Limb (tissue), 2 donors: ENCODE measurements at regions not wholly inside any gene's neighbourhood (a gene's known extent, or its start where the extent isn't known, plus 50 kb on each side); places are given as distances from the start of the nearest gene placed in this dataset.

Experiments
- DNase-seq, 2 donors: peaks; one replicate each; pipeline ENCODE4 v3.0.0-alpha.2; 2016; ENCODE audit errors: extremely low spot score in 2 of 2

DNA sequence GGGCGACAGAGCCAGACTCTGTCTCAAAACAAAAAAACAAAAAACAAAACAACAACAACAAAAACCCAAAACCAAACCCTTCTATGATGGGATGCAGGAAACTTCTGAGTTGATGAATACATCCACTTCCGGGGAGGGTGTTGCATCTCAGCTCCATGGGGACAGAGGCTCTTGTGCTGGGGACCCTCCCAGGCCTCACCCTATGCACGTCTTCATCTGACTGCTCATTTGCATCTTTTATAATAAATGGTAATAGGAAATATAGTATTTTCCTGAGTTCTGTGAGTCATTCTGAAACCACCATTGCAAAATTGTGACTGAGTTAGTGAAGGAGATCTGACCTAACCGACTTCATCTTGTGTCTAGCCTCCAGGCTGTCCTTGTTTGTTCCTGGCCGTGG lies 109.5 kb upstream of the SLC28A3 start:
- DNase-seq, result no peak

DNA sequence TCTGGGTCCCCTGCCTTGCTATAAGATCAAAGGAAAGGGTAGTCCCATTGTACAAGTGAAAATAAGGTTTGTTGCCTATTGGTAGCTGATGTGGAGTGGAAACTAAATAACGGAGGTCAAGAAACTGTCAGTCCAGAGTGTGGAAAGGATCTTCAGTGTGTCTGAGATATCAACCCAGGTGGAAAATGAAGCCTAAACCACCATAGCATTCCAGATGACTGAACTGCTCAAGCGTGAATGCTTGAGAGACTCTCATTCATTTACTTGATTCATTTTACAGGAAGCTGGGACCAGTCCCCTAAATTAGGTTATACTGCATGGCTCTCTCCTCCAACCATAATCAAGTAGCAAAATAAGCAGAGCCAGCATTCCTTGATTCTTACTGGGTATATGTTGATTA lies 116.0 kb upstream of the SLC28A3 start:
- DNase-seq, result no peak

DNA sequence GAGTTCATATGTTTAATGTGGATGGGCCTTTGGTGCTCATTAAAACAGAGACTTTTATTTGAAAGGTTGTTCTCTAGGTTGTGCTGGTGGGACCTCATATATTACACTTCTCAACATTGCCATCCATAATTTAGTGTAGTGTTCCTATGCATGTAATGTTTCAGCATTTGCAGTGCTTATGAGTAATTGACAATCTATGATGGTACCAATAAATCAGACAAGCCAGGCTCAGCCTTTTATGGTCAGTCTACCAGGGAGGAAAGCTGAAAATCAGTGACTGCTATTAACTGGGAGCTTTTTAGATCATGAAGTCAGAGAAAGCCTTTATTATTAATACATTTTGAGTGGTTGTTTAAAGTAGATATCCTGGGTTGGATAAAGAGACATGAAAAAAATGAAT lies 120.1 kb upstream of the SLC28A3 start:
- no peak for DNase-seq

DNA sequence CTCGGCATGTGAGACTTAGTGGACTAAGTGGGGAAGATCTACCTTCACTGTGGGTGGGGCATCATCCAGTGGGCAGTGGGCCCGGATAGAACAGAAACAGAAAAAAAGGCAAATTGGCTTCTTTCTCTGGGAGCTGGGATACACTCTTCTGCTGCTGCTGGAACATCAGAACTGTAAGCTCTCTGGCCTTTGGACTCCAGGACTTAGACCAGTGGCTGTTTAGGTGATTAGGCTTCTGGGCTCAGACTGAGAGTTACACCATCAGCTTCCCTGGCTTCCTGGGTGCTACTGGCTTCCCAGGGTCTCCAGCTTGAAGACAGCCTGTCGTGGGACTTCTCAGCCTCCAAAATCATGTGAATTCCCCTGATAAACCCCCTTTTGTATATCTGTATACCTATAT lies 122.7 kb upstream of the SLC28A3 start:
- no peak for DNase-seq

DNA sequence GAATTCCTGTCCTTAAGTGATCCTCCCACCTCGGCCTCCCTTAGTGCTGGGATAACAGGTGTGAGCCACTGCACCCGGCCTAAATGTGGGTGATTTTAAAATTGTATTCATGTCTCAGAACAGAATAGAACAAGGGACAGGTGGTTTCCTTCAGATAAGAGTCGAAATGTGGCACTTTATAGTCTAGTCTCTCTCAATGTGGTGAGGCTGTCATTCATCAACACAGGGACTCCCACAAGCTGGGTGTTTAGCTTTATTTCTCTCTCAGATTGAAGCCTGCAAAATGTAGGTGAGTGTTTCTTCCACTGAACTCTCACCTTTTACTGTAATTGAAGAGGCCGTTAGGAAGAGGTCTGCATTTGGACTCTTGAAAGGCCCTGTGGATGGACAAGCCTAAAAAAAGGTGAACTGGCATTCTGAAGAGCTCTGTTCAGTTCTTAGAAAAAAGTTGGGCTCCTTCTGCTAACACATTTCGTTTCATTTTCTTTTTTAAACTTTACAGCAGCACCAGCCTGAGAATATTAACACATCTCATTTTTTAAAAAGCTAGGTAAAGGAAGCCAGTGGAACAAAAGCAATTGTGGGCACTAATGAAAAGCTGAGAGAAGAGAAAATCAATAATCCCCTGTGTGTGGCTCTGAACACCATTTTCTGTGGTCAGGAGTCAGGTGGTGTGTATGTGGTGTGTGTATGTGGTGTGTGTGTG lies 126.2 kb upstream of the SLC28A3 start:
- no peak for DNase-seq

DNA sequence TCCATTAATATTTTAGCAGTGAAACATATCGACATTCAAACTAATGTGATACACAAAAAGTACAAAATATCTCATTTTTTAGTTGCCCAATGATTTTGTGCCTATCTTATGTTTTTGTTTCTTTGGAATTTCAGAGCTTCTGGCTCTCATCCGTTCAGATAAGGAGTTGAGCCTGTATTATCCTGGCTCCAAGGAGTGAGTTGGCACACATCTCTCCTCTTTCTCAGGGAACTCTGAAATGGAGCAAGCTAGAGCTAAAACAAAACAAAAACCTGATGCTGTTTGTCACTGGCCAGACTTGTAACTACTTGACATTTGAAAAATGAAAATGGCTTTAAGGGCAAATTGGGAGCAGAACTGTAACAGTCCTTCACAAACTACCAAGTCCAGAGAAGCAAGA lies 131.3 kb upstream of the SLC28A3 start:
- DNase-seq, result no peak

DNA sequence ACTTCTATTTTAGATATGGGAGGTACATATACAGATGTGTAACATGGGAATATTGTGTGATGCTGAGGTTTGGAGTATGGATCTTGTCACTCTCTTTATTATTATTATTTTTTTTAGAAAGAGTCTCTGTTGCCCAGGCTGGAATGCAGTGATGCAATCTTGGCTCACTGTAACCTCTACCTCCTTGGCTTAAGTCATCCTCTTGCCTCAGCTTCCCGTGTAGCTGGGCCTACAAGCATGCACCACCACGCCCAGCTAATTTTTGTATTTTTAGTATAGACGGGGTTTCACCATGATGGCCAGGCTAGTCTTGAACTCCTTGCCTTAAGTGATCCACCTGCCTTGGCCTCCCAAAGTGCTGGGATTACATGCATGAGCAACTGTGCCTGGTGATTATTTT lies 138.4 kb upstream of the SLC28A3 start:
- no peak for DNase-seq

DNA sequence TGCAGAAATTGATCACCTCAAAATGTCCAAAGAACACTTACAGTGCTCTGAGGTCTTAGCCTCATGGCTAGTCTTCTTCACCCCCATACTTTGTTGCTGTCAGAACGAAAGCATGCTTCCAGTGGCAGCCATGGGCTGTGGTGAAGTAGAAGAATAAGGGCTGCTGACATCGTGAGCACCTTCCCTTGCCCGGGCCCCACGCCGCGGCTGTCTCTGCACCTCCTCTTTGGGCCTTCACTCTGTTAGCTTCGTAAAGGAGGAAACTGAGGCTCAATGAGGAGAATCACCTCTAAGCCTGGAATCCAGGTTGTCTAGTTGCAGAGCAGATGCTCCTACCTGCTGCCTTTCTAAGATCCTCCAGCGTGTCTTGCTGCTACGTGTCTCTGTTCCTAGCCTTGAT lies 139.5 kb upstream of the SLC28A3 start:
- no peak for DNase-seq

DNA sequence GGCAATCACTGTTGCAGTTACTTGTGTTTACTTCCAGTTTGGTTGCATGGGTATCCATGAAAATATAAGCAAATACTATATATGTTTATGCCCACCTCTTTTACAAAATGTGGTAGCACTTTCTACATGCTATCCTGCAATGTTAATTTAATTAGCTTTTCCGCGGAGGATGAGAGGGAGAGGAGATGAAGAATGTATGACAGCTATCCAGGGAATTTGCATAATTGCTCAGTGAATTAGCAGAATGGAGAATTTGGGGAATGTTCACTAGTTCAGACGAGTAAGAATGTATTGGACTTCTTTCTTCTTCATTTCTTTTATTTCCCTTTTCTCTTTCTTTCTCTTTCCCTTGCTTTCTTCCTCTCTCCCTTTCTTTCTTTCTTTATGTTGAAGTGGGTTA lies 140.7 kb upstream of the SLC28A3 start:
- DNase-seq, result no peak

DNA sequence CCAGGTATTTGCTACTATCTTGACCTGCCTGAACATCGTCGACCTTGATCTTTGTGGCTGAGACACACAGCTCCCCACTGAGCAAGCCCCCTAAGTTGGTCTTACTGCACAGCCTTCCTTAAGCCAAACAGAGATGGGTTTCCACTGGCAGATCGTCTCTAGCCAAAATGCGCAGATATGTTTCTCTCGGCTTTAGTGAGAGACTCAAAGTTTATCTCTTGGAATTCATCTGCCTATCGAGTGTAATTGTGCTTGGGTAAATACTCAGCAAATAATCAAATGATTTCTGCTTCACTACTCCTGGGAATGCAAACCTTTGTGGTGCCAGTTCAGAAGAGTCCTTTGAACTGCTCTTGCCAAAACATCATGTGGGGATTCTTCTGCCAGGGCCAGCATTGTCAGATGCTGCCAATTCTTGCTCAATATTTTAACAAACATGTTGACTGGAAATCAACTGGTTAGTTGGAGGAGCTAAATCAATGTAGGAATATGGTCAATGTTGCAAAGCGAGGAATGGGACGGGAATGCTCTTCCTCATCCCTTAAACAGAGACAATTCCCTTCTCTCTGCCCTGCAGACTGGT lies 141.2 kb upstream of the SLC28A3 start:
- DNase-seq, result no peak

DNA sequence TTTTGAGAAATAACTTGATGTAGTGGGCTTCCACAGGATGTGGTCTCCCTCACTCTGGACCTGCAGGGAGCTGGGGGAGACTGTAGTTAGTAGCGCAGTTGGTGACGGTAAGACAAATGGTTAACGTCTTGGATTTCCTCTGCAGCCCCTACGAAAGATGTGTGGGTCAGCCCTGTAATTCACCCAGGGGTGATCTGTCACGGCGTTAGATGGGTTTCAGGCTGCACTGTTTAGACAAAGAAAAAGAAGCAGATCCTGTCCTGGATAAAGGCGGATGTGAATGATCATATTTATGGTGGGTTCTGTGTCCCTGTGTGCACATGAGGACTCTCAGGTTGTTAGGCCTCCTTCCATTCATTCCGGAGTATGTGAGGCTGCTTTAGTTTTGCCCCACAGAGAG lies 142.0 kb upstream of the SLC28A3 start:
- DNase-seq, result no peak

DNA sequence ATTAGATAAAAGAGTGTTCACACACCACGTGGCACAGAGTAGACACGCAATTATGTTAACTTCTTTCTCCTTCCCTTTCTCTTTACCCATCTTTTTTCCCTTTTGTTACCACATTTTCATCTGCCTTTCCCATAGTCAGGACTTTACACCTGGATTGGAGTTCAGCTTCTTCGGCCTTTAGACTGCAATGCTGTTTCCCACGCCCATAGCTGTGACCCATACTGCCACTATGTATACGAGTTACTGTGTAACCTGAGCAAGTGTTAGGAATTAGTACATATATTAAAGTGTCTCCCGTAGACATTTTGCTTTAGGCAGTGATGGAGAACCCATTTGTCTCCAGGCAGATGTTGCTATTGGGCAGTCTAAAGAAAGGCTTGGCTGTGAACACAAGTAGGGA lies 143.6 kb upstream of the SLC28A3 start:
- DNase-seq, result no peak

DNA sequence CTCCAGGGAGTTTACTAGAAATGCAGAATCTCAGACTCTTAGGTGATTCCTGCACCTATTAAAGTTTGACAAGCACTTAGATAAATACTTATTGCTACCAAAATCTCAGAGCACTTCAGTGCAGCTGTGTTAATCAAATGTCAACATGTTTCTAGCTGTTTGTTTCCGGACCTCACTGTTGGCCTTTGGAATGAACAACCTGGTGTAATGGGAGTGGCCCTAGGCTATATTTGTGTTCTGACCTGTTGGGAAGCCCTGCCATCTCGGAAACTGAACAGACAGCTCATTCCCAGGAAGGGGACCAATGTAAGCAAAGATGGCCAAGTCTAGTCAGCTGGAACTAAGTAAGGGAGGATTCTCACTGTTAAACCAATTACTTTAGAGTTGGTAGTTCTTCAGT lies 145.0 kb upstream of the SLC28A3 start:
- DNase-seq, result no peak

DNA sequence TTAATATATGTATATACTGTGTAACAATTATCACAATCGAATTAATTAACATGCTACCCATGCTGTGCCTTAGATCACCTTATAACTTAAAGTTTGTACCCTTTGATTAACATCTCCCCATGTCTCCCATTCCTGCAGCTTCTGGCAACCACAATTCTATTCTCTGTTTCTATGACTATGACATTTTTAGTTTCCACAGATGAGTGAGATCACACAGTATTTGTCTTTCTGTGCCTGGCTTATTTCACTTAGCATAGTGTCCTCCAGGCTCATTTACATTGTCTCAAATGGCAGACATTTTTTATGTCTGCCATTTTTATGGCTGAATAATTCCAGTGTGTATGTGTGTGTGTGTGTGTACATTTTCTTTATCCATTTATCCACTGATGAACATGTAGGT lies 146.1 kb upstream of the SLC28A3 start:
- no peak for DNase-seq

DNA sequence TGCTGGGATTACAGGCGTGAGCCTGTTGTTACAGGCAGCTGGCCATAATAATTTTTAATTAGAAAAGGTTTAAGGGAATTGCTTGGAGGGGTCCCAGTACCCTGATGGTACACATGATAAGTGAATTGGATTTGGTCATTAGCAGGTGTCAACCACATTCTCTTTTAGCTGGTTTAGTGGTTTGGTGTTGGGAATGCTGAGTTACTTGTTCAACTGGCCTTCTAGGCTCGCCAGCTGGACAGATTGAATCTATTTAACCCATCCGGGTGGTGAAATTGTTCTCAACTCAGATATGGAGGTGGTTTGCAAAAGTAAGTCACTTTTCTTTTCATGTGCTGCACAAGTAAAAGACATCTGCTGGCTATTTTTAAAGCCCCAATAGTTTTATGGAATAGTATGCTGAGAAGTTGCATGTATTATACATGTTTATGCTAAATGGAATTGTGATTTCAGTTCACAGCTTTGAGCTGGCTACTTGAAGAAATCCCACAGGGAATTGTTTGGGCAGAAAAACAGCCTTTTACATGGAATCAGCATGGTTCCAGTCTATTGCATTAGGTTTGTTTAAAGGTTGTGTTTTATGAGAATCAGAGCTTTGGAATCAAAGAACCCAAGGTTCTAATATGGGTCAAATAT lies 149.8 kb upstream of the SLC28A3 start:
- no peak for DNase-seq

DNA sequence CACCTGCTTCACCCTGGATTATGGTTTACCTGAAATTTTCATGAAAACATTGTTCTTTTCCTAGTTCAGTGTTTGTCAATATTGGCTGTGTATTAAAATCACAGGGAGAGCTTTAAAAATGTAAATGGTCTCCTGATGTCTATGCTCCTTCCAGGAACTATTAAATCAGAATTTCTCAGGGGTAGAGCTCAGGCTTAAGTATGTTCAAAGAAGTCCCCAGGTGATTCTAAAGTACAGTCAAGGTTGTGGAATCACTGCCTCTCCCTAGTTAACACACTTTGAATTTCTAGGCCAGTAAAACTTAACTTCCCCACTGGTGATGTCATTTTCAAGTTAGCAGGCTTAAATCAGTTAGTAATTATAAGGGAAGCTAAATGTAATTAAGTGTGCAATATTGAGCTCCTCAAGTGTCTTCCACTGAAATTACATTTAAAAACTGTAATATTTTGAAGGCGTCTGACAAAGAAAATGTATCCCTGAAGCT lies 150.3 kb upstream of the SLC28A3 start:
- DNase-seq, result no peak

DNA sequence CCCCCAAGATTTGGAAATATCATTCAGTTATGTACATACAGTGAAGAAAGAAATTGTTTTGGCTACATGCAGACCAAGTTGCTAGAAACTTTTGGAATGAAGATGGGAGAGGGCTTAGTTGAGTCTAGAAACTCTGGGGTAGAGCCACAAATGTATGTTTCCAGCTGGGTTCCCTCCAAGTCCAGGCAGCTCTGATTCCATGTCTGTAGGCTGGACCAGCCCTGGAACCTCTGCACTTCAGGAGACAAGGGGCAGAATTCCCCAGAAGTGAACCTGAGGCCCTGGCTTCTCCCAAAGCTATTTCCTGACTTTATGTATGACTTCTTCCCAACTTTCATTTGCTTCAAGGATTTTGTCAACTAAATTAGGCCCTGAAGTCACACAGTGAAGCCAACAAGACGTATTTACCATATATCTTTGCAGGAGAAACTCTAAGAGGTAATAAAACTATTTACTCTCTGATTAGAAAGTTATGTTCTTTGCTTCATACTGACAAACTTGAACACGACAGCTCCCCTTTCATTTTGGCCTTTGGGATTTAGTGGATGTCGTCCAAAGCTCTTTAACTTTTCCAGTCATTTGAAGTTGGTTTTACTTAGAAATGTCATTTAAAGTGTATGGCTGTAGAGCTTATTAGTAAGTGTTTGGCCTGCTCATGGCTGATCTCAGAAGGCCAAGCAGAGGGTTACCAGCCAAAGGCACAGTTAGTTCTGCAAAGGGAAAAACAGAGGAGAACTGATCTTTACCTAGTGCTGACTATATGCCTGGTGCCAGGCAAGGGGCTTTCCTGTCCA lies 152.0 kb upstream of the SLC28A3 start:
- peak in 1 of 2 donors; percentile 16 for DNase-seq

DNA sequence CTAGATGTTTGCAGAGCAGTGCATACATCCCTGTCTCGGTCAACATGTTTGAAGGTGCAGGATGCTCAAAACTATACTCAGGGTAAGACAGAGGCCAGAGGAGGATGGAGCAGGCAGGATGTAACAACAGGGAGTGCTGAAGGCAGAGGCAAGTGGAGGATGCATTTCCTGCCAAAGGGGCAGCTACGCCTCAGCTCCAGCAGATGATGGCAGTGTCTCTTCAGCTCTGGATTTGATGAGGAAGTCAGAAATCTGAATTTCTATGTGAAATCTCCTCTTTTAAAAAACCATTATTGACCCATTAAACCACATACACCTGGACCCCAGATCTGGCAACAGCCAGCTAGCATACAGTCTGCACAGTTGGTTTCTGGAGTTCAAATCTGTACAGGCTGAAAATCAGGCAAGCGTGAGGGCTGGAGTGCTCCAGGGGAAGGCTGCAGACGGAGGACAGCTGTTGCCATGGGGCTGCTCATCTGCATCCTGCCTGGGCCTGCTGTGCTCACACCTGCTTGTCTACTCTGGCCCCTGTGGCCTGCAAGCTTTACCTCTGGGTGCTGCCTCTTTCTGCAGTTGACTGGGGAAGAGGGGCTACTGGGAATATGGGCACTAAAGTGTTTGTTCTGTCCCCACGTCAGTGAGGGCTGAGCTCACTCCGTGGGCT lies 152.9 kb upstream of the SLC28A3 start:
- no peak for DNase-seq

DNA sequence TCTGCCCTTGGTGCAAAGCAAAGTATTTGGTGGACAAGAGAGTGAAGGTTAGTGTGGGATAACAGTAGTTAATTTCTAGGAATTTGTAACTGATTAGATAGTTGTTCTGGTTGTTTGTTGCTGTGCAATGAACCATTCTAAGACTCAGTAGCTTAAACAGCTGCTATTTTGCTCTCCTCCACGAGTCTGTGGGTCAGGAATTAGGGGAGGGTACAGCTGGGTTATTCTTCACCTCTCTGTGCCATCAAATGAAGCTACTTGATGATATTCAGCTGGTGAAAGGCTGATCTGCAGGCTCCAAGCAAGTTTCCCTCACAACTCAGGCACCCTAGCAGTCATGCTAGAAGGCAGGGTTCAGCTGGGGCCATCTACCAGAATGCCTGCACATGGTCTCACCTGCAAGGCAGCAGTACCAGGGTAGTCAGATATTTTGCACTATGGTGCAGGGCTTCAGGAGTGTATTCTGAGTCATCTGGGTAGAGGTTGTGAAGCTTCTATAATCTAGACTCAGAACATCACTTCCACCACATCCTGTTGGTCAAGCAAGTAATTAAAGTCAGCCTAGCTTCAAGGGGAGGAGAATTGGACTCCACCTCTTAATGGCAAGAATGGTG lies 159.5 kb upstream of the SLC28A3 start:
- no peak for DNase-seq

DNA sequence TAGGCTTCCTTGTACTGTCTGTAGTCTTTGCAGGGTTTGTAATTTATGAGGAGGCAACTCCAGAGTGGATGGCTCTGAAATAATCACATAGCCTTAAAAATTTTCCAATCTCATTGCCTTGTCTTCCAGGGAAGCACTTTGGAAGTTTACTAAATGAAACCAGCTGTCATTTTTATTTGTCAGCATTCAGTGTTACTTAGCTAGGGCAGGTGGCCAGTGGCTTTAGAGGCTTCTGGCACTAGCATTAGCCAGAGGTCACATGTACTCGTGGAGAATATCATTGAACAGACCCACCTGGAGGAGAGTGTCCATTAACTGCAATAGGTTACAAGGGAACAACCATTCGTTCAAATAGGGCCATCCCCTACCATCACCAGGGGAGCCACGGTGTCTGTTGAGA lies 160.3 kb upstream of the SLC28A3 start:
- no peak for DNase-seq

DNA sequence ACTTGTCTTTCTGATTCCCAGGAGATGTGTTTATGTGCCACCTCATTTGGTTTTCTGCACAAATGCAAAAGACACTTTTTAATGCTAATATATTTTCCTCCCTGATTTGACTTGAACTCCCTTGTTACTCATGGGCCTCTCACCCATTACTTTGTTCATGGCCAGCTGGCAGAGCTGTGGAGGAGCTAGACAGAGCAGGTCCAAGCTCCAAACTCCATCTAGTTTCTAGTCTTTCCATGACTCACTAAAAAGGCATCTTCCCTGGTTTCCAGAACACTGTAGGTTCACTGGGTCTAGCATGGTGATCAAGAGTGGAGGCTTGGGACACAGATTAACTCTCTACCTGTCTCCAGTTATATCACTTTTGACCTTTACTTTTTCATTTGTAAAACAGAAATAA lies 161.0 kb upstream of the SLC28A3 start:
- DNase-seq, result no peak
